HG03342 (cell line): ENCODE measurements at regions not wholly inside any gene's neighbourhood (a gene's known extent, or its start where the extent isn't known, plus 50 kb on each side); places are given as distances from the start of the nearest gene placed in this dataset.
"Not testable (repeated sequence)": the region's sequence is repeated elsewhere in the genome, so short reads cannot be mapped to it uniquely, and the experiment has no call there.

ENCODE experiments used
- ATAC-seq: cut with Tn5 transposase; IDR thresholded peaks from one replicate; pipeline ENCODE4 v1.9.1; 2021; ENCODE audit warnings: mild to moderate bottlenecking, moderate library complexity; ENCODE audit not compliant: unreplicated experiment

DNA sequence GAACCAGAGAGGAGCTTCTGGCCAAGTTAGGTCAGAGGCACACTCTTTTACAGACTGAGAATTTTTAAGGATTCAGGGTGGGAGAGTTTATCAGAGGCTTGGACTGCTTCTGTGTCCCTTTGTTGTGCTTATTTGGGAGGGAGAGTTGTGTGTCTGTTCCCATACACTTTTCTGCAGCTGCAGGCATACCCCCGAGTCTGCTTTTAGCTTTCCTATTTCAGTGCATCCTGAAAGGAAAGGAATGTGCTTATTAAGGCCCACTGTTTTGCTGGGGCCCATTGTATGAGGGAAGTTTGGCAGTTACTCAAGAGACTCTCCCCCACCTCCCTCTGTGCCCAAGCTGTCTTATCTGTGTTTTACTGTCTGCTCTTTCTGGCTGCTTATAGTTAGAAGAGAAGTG is 257.4 kb upstream of the AADAT start:
- ATAC-seq, result not testable (repeated sequence)

DNA sequence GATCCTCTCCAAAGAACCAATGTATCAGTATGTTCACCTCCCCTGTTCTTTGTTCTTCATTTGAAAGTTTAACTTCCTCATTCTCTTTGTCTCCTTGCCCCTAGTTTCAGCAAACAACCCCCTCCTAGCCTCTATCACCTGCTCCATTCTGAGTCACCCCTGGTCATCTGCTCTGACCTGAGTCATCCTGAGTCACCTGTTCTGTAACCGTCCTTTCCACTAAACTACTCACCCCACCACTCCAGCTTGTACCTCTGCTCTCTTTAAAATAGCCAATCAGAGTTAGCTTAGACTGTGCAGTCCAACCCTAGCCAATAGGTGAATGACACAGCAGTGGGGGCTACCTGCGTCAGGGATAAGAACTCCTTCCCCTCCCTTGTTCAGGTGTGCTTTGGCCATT is 249.8 kb upstream of the AADAT start:
- ATAC-seq, result no peak

DNA sequence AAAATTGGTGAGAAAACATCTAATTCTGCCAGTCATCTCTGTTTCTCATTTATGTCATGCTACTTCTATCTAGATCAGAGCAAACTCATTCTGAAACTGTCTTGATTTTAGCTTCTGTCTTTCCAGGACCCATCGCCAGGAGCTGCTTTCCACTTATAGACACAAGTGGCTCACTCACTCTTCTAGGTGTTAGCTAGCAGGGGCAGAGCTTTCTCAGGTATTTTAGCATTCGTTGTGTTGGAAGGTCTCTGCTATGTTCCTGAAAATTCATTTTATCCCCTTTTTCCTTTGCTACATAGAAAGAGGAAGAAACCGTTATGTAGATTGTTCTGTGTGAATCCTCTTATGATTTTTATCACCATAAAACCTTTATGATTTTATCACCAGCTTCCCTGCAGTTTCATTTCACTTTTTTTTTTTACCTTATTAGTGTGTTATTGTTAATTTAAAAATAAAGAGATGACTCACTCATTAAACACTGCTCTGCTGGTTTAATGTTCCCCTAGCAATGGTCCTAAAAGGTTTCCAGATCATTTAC is 246.6 kb upstream of the AADAT start:
- ATAC-seq, result peak; percentile 96

DNA sequence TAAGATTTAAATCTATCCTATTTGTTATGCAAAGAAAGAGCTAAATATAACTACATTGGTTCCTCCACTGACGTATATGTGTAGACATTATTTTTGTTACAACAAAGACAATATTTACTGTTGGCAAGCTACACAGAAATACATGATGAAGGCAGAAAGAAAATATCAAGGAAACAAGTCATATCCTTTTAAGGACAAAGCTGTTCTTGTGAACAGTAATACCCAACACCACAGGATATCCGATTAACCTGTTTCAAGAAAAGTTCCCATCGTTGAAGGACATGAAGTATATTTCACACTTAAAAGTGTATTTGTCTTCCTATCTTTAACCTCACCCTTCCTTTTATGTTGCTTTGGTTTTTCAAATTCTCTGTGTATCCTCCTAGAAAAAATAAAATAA is 235.8 kb upstream of the AADAT start:
- no peak for ATAC-seq

DNA sequence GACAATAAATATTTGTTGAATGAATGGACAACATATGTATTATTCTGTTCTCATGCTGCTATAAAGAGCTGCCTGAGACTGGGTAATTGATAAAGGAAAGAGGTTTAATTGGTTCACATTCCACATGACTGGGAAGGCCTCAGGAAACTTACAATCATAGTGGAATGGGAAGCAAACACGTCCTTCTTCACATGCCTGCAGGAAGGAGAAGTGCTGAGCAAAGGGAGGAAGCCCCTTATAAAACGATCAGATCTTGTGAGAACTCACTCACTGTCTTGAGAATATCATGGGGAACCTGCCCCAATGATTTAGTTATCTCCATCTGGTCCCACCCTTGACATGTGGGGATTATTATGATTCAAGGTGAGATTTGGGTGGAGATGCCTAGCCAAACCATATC is 233.9 kb upstream of the AADAT start:
- ATAC-seq, result no peak

DNA sequence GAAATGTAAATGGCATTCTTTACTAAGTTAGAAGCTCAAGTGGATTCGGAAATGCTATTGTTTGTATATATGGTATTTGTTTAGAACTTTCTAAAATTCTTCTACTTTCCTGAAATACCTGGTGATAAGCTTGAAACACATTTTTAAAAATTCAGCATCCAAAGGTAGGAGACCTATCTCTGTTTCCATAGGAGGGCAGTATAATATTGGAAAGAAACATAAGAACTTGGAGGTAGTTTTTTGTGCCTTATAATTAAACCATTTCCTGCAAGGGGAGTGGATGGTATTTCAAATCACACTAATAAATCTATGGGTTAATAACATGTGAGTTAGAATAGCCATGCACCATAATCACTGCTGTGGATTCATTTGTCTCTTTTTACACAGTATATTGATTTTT is 217.4 kb upstream of the AADAT start:
- no peak for ATAC-seq

DNA sequence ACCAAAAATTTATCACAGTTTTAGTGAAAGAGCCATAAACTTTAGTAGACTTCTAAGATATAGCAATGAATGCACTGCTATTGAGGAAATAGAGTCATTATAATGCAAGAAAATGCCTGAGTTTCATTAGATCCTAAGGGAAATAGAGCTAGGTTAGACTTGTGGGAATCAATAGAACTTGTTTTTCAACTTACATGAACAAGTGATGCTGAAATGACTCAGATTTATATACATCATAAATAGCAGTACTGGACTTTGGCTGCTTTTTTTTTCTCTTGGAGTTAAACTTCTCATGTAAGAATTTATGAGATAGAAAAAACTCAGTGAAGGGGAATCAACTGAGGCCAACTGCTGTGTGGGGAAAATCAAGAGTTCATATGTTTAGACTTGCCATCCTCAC is 216.5 kb upstream of the AADAT start:
- ATAC-seq, result no peak

DNA sequence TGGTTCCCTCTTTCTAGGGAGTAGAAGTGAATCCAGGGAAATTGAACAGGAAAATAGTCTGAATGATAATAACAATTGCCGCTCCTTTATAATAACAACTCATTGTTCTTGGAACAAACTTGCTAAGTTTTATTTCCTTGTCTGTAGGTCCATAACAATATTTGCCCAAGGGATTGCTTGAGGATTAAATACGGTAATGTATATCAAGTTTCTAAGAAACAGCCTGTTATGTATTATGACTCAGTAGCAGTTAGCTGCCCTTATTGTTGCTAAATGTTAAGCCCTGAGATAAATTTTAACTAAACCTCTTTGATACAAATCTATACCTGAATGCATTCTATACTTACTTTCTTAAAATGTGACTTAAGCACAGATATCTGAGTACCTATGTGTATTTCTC is 215.9 kb upstream of the AADAT start:
- no peak for ATAC-seq

DNA sequence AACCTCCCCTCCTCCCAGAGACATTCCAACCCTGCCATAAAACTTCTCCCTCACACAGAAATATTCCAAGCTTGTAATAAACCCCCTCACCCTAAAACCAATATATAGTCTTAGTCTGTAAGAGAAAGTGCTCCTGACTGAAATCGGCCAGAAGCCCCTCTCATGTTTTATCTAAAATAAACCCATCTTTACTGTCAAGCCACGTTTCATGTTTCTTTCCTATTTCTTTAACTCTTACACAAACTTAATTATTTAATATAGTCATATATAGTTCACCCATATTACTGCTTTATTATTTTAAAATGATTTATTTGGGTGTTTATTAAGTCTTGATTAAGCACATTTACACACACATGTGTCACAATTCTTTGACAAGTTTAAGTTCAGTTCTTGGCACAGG is 191.3 kb upstream of the AADAT start:
- ATAC-seq, result no peak

DNA sequence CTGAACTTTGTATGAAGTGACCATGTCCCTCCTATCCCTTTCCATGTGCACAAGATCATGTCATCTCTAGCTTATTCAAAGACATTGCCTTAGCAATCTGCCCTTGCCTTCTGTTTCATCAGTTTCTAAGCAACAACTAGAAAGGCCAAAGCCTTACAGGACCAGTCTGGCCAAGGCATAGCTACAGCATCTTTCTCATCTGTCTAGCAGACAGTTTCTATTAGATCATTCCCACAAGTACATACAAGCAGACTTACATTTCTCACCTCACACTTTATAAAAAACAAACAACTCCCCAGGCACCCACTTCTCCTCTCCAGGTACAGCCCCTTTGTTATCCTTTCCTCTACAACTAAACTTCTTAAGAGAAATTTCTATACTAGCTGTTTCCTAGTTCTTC is 188.7 kb upstream of the AADAT start:
- no peak for ATAC-seq

DNA sequence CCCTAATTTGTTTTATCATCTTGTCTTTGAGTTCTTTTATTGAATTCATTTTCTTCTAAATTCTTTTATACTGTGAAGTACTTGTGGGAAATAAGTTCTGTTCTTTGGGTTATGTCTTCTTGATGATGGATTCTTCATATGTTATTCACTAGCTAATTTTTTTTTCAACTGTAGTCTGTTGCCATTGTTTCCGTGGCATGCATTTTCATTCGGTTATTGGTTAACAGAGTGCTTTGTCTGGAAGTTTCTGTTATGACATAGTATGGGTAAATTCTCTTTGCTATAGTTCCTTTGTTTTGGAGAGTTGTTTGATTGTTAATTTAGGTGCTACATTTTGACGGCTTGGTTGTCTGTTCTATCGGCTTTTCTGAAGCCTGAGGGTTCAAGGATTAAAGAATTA is 184.9 kb upstream of the AADAT start:
- no peak for ATAC-seq

DNA sequence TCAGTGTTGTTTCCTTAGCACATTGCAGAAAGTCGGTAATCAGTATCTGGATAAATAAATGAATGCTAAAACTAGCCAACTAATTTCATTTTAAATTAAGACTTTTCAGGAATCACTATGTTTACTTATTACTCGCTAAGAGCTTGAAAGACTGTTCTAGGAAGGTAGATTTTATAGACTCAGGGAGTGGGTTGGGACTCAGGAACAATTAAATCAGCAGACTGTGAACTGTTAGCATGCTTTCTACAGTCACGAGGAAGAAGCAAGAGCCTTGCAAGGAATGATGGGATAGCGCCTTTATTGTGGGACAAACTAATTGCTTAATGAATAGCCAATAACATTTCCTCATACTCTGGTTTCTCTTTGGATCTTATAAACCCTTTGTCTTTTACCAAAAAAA is 183.2 kb upstream of the AADAT start:
- ATAC-seq, result no peak

DNA sequence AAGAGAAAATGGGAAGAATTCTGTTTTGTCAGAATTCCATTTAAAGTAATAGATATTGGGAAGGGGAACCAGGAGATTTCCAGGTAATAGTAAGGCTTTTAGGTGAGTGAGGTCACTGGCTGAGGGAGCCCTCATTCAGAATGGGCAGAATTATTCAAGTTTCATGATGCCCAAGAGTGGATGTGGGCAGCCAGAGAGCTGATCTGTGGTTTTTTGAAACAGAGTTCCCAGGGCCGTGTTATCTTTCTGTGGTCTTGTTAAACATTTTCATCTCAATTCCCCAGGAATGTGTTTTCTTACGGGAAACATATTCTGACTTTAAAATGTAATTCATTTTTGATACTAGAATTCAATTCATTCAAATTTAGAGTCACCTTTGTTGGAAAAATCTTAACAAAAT is 182.0 kb upstream of the AADAT start:
- ATAC-seq, result no peak

DNA sequence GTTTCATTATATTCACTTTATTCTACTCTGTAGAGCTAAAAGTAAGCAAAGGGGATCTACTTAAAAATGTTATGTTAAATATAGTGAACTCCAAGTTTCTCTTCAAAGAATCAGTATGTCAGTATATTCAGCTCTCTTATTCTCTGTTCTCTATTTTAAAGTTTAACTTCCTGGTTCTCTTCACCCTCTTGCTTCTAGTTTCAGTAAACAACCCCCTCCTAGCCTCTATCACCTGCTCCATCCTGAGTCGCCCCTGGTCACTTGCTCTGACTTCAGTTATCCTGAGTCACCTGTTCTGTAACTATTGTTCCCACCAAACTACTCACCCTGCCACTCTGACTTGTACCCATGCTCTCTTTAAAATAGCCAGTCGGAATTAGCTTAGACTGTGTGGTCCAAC is 180.9 kb upstream of the AADAT start:
- no peak for ATAC-seq

DNA sequence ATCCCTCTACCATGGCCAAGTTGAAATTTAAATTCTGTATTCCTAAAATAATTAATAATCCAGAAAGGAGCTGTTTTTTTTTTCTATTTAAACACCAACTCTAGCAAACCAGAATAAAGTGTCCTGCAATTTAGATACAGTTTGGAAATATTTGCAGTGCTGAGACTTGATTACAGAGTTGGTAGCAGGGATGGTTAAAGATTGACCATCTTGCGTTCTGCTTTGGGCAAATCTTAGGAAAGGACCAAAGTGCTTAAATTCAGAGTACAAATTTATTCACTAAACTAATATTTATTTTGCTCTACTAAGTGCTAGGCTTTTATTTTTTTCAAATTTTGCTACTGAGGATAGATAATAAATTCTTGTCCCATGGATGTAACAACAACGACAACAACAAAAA is 180.2 kb upstream of the AADAT start:
- ATAC-seq, result no peak

DNA sequence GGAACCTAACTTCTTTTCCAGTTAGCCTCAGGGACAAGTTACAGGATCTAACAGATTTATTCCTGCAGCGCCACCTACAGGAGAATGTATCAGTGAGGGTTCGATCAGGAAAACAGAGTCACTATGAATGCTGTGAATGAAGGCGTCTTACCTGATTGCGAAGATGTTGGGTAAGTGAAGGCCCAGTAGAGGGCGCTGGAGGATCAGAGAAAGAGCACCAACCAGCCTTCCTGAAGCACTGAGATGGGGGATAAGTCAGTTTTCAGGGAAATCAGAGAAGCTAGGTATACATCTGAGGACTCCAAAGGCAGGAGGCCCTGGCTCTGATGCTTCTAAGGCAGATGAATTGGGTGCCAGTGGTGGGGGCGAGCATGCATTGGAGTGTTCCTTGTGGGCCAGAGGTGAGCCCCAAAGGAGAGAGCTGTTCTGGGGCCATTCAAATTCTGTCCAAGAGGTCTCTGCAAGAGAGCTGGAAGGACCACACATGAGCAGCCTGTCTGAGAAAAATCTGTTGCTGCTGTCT is 169.9 kb upstream of the AADAT start:
- peak; percentile 99 for ATAC-seq

DNA sequence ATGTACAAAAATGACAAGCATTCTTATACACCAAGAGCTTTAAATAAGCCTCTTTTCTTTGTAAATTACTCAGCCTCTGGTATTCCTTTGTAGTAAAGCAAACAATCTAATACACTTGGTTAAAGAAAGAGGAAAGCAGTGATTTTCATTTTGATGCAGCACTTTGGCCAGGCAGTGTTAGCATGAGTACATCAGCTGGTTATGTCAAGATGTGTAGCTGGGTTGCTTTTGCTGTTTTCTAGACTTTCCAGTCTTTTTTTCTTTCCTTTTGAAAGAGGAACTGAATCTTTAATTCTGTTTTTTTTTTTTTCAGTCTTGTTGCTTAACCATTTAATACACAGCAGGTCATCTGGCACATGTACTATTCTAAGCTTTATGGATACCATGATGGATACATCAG is 167.1 kb upstream of the AADAT start:
- no peak for ATAC-seq

DNA sequence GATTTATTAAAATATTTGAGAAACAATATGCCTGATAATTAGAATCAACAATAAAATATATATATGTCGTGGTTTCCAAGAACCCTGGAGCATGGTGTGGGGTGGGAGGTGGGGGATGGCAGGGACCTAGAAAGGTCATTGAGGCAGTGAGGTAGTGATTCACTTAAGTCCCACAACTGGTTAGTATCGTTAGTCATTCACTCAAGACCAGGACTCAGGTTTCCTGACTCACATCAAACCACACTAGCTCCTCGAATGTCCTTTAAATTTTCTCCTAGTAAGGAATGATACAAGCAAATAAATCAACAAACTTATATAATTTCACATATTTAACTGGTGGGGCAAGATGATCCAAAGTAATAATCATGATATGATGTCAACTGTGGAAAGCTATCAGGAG is 158.8 kb upstream of the AADAT start:
- ATAC-seq, result no peak

DNA sequence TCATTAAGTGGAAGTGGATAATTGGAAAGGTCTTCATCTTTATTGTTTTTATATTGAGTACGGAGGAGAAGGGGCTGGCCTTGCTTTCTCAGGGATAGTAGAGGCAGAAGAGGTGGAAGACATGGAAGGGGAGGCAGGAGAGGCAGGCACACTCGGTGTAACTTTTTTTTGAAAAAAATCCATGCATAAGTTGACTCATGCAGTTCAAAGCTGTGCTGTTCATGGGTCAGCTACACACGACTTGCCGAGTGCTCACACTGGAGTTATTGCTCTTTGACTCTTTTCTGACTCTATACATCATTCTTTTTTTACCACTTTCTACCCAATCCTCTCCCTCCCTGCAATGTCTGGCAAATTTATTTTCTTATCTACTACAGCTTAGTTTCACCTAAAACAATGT is 158.3 kb upstream of the AADAT start:
- no peak for ATAC-seq

DNA sequence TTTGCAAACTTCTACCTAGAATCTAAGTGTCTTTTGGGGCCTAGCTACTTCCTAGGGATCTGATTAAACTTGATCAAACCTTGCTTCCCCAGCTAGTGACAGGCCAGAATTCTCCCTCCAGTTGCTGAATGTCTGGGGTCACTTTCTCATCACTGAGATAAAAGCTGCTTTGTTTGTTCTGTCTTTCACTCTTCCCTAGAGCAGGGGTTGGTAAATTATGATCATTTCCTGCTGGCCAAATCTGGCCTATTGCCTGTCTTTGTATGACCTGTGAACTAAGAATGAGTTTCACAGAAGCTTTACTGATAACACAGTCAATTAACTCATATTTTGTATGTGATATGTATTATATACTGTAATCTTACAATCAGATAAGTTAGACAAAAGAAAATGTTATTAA is 157.8 kb upstream of the AADAT start:
- ATAC-seq, result no peak

DNA sequence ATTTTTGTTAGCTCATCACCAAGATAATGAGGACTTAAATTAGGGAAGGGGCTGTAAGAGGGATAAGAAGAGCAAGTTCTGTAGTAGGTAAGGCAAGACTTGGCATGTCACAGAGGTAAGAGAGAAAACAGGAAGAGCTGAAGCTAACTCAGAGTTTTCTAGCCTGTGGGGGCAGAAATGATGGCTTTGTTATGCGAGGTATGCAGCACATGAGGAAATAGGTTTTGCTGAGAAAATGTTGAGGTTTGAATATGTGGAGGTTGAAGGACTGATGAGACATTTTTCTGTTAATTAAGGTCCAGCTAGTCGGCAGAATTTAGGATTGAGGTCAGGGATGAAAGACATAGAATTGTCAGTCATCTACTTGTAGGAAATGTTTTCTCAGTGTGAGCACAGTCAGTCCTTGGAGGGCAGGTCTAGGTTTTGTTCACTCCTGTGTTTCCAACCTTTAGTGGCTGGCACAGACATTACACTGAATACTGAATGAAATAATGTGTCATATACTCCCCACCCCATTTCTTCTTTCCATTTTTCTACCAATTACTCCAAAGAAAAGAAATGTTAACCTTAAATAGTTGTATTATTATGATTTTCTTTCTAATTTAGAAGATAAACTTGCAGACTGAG is 154.0 kb upstream of the AADAT start:
- ATAC-seq, result no peak

DNA sequence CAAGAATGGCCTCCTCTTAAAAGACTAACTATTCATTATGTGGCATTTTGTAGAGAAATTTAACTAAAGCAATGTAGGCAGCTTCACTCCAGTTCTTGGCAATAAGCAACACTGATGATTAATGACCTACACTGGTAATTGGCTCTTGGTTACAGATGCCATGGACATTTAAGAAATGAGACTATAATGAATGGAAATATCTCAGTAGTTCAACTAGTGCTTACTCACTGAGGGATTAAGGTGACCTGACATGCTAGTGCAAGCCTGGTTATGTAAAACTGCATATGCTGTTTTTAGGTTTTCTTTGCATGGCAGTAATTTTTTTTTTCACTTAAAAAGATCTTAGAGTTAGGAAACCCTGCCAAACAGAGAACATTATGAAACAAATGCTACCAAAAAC is 152.7 kb upstream of the AADAT start:
- no peak for ATAC-seq

DNA sequence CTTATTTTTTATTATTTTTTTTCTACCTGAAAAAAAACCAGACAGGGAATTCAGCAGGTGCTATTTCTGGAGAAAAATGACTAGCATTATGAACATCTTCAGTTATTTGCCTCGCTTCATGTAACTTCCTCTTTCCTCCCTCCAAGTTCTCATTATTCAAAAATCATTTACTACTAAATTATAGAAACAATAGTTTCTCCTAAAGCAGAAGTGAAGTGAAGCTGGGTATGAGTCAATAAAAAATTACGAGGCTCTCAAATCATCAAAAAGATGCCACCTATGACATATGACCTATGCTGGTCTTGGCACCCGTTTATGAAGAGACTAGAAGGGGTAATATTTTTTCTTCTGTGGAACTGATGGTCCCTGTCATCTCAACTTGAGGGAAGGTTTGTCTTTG is 145.0 kb upstream of the AADAT start:
- peak; percentile 73 for ATAC-seq
